Frontal cortex (tissue), 3 donors: ENCODE measurements at regions not wholly inside any gene's neighbourhood (a gene's known extent, or its start where the extent isn't known, plus 50 kb on each side); places are given as distances from the start of the nearest gene placed in this dataset.

ENCODE experiments used
- DNase-seq, 2 donors: peaks; one replicate each; pipeline ENCODE4 v3.0.0; 2012; ENCODE audit warnings: low spot score in 2 of 2
- FAIRE-seq: peaks from 2 replicates; lab custom pipeline; 2012; peaks lifted over from hg19 to GRCh38; lab: Jason Lieb, UNC
- donor health status: control.
- donor health status: control.
- donor health status: control.

DNA sequence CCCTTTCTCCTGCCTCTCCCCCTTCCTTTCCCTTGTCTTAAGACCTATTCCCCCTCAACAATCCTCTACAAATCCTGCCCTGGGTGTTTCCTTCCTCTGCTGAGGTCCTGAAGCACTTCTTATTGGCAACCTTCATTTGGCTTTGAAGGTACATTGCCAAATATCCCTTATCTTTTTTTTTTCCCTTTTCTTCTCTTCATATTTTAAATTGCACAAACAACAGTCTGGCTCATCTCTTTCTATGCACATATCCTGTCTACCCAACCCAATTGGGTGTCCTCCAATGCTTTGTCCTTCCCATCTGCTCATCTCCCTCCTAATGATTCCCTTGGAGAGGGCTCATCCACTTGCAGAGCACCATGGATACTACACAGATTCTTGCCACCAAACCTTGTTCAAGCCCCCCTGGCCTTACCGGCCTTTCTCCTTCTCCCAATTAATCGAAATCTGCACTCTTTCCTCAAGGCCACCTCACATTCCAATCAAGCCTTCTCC lies 537.9 kb upstream of the JARID2 start:
- DNase-seq (no peak), FAIRE-seq (no peak)

DNA sequence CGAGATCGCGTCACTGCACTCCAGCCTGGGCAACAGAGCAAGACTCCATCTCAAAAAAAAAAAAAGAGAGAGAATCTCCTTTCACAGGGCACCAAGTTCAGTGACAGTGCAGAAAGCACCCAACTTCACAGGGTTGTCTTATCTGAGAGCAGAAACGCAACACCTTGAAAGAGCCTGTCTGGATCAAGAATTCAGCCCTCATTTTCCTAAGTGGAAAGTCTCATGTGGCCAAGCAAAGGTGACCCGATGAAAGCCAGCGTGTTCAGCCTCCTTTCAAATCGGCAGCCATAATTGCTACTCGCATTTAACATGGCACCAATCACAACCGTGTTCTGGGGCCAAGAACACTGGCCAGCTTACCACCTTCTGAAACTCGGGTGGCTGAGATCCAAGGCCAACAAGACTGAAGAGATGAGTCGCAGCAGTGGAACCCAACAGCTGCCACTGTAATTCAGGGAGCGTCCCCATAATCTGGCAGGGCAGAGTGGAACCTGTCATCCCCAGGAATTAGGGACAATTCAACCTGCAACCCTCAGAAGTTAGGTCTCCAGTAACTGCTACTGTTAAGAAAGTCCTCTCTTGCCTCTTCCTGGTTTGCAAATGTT lies 536.7 kb upstream of the JARID2 start:
- FAIRE-seq (no peak), DNase-seq (no peak)

DNA sequence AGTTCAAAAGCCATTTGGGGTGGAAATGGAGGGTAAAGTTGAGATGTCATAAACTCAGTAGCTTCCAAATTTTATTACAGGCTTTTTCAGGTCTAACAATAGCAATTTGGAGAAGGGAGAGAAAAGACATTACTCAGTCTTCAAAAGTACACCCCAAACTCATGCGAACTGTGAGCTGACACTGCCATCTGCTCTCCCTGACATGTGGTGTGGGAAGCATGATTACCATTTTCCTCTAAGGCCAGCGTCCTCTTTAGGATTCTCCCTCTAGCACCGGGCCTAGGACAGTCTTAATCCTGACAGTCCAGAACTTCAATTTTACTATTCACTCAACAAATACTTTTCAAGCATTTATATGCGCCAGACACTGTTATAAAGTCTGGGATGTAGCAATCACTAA lies 536.0 kb upstream of the JARID2 start:
- FAIRE-seq, result no peak

DNA sequence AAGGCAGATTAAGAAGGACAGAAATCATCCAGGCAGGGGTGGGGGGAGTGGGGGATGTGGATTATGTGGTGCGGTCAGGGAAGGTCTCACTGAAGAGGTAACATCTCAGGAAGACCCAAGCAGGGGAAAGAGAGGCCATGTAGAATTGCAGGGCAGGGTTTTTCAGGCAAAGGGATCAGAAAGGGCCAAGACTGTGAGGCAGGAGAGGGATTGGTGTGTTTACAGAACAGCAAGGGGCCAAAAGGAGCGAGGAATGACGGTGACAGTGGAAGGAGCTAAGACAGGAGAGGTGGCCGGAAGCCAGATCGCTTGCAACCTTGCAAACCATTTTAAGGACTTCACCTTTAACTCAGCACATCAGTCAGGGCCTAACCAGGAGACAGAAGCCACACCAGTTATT lies 535.4 kb upstream of the JARID2 start:
- FAIRE-seq (no peak), DNase-seq (no peak)

More for the DNA sequence above, 536.0 kb upstream of the JARID2 start:
- no peak for DNase-seq

DNA sequence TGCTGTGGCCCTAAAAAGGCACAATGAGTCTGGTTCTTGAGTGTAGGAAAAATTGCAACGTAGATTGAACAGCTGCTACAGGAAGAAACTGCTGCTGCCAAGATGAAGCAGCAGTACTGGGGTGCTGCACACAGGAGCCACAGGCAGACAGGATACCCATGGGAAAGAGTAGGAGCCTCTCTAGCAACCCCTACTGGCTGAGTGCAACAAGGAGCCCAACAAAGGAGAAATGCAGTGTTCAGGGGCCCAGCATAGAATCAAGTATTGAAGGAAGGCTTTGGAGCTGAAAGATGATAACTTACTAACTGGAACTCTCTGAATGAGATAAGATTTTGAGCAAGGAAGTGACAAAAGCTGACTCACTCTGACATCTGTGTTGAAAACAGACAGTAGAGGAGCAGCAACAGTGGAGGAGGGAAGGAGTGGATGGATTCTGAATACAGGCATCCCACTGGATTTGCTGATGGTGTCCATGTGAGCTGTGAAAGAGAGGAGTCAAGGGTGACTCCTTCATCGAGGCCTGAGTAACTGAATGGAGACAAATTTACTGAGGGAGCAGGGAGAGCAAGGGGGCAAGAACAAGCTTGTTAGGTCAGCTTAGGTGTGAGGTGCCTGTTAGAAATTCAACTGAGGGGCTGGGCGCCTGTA lies 534.7 kb upstream of the JARID2 start:
- FAIRE-seq (no peak), DNase-seq (no peak)

DNA sequence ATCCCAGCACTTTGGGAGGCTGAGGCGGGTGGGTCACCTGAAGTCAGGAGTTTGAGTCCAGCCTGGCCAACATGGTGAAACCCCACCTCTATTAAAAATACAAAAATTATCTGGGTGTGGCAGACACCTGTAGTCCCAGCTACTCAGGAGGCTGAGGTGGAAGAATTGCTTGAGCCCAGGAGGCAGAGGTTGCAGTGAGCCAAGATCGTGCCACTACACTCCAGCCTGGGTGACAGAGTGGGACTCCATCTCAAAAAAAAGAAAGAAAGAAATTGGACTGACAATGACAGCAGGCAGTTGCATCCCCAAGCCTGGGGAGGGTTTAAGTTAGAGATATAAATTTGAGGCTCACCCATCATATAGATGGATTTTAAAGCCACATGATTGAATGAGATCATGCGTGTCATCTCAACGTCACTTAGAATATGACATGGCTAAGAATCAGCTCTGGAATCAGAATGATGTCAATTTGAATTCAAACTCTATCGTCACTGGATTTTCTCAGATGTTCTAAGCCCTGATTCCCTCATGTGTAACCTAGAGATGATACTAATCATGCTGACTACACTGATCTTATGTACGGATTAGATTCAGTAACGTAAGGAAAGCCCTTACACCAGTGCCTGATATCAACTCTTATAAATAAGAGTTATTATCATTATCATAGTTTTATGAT lies 534.0 kb upstream of the JARID2 start:
- no peak for DNase-seq
- no peak for FAIRE-seq

DNA sequence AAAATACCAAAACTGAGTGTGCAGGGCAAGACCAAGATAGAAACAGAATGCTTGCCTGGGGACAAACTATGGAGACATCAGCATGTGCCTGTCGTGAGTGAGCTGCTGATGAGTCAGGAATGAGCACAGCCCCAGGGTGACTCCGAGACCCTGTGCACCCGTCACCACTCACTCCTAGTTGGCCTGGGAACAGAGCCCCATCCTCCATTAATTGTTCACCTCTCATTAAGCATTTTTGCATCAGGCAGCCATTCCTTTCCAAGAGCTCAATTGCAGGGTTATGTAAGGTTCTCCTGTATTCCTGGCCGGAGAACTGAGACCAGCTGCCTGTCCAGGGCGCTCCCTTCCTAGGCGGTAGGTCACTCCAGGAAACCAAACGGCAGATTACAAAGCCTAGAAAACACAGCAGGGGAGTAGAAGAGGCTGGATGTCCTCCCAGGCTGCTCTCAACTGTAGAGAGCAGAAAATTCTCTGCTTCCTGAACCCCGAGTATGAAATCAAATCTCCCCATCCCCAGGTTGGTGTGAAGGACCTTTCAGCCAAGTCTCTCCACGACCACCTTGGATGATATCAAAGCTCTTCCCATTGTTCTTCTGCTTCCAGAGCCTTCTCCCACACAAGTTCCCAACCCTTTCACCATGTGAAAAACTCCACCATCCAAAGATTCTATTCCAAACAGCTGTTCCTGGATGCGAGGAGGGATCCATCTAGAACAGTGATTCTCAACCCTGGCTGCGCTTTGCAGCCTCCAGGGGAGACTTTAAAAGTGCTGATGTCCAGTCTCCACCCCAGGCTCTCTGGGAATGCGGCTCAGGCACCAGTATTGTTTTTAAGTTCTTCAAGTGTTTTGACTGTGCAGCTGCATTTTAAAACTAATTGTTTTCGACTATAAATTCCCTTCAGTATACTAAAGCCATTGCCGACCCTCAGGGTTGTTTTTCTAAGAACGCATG lies 532.6 kb upstream of the JARID2 start:
- no peak for FAIRE-seq
- DNase-seq, result peak in 1 of 2 donors; percentile 33

DNA sequence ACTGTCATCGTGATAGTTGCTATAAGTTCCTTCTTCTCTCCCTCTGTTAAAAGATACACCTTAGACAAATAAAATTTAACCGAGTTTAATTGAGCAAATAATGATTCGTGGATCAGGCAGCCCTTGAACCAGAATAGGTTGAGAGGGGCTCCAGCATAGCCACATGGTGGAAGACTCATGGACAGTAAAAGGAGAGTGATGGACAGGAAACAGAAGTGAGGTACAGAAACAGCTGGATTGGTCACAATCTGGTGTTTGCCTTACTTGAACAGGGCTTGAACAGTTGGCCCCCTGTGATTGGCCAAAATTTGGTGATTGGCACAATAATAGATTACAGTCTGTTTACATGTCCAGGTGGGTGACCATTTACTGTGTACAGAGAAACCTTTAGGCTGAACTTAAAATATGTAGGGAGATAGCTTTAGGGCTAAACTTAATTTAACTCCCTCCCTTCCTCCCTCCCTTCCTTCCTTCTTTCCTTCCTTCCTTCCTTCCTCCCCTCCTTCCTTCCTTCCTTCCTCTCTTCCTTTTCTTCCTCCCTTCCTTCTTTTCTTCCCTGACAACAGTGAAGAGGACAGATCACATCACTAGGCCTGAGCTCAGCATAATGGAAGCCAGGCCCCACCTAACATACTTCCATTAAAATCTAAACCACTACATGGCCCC lies 531.8 kb upstream of the JARID2 start:
- DNase-seq (no peak), FAIRE-seq (no peak)

DNA sequence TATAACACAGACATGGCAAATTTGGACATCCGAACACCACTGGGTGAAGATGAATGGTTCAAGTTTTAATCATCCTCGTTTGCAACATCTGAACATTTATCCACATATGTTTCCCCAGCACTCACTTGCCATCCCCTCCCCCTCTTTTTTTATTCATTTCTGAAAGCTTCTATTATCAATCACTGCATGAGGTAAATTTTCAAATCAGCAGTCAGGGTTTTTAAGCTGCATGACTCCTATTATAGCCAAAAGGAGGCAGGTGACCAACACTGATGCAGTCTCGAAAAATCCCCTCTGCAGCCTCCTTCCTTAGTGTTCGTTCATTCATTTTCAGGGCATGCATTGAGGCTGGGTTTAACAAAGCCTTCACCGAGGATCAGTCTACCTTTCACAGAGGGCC lies 530.8 kb upstream of the JARID2 start:
- FAIRE-seq, result no peak

DNA sequence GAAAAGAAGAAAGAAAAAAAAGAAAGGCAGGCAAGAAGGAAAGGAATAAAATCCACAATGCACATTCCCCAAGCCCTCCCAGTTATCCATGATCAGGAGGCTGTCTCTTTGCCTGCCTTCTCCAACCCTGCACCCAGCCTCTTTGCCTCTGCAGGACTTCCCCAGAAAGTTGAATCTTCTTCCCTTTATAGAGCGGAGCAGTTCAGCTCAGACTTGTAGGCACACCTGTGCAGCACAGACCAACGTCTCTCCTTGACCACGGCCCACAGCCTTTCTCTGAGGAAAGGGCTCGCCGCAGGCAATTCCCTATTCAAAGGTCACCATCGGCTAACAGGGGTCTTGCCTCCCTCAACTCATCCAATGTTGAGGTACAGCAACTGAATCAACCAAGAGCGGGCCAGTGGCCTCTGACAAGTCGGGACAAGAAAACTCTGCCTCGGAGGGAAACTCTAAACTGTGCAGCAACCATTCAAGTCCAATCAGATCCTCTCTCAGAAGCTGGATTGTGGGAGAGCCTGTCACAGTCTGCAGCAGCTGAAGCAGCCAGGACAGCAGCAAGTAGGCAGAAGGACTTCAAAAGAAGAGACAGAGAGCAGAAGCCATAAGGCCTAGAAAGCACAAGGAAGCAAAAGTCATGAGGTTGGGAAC lies 529.2 kb upstream of the JARID2 start:
- FAIRE-seq (no peak), DNase-seq (no peak)

More for the DNA sequence above, 530.8 kb upstream of the JARID2 start:
- DNase-seq, result no peak

DNA sequence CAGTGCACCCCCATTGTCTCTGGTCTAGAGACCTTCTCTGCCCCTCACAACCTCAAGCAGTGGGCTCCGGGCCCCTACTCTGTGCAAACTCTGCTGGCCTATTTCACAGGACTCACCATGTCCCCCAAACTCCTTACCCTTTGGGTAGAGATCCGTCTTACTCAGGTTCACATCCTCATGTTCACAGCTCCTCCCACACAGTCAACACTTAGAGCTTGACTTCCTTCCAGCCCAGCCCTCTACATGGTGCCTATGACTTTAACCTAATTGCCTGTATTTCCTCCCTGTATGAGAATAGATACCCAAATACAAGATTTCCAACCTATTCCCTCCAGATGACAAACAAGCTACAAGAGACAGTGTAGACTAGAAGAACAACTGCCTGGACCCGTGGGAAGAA lies 528.6 kb upstream of the JARID2 start:
- FAIRE-seq (no peak), DNase-seq (no peak)

DNA sequence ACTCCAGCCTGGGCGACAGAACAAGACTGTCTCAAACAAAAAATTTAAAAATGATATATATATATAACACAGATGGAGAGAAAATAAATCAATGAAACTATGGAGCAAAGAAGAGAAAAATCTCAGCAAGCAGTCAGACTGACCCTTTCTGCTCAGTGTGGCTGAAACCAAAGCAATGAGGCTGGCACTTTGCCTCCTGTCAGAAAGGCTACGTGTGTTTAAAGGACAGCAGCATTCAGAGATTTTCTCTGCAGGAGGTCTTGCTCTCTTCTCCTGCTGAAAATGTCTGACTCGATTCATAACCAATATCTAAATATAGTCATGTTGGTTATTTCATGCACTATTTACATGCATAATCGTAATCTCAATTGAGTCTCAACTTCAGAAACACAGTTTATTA lies 527.0 kb upstream of the JARID2 start:
- FAIRE-seq (no peak), DNase-seq (no peak)

DNA sequence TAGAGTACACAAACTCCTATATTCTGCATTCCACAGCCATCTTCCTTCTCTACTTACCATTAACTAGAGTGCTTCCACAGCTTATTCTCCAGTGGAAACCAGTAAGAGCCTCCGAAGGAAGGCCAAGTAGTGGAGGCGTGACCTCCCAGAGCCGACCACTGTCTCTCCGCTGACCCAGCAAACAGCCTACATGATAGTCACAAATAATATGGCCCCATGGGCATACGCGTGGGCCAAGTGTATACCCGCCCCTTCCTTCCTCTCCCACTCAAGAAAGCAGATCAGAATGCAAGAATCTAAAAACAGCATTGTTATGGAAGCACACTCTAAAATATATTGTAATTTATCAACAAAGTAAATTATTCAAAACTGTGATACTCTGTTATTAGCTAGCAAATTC lies 526.6 kb upstream of the JARID2 start:
- DNase-seq (no peak), FAIRE-seq (no peak)

DNA sequence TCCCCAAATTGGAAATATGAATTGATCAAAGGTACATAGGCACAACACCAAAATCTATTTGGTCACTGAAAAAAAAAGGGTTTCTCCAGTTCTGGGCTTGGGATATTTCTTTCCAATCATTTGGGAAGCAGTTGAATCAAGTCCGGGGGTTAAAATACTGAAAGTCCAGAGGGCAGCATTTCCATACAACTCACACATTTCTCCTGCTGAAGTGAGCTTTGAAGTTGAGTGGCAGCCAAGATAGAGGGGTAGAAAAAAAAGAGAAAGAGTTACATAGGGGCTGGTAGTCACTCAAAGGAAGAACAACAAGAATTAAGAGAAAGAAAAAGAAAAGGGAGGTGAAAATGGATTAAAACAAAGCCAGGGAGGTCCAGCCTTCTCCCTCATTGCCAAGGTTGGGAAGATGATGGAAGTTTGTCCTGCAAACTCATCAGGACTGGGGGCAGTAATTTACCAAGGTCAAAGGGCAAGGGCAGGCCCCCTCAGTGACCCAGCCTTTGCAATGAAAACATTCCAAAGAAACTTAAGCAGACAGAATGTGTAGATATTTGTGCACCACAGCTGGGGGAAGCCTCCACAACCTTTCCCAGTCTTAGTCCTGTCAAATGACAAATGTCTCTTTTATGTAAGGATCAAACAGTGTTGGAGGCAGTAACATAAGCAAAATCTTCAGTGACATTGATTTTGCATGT lies 525.3 kb upstream of the JARID2 start:
- FAIRE-seq, result no peak

DNA sequence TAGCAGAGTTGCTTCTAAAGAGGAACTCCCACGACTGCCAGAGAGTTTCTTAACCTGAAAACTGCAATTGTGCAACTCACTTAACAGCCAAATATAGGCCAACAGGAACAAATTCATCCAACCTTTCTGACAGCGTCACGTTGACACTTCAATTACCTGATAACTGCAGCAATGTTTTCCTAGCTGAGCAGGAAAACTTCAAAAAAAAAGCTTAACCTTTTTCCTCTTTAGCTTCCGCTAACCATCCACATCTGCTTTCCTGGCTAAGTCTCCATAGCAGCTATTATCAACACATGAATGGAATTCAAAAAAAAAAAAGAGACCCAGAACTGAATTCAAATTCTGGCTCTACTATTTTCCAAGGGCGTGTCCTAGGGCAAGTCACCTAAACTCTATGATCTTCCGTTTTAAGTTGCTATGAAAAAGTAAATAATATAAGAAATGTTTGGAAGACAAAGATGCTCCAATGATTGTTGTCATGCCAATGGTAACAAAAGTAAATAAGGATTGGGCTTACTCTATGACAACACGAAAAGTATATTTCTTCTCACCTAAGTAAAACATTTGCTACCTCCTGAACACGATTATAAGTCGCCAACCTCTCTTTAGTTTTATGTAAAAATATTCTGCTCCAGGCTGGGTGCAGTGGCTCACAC lies 524.6 kb upstream of the JARID2 start:
- no peak for DNase-seq
- no peak for FAIRE-seq

More for the DNA sequence above, 525.3 kb upstream of the JARID2 start:
- DNase-seq, result no peak

DNA sequence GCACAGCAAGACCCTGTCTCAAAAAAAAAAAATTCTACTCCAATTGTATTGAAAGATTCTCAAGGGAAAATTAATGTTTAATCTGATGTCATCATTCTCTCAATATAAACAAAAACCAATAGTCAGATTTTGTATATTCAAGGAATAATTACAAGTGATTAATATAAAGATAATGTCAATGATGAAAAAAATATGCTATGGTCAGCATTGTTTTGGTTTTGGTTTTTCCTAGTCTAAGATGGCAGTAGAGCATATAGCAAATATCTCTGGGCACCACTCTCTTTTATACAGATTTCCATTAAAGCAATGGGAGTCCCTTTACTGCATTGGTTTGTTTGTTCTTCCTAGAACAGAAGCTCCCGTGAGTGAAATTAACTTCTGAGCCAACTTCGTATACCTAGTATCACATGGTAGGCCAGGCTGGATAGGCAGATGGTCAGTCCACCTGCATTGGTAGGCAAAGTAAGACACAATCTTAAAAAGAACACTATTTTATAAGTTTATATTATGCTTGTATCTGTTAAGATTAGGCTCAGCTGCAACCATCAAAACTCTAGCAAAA lies 523.8 kb upstream of the JARID2 start:
- no peak for DNase-seq
- FAIRE-seq, result no peak

DNA sequence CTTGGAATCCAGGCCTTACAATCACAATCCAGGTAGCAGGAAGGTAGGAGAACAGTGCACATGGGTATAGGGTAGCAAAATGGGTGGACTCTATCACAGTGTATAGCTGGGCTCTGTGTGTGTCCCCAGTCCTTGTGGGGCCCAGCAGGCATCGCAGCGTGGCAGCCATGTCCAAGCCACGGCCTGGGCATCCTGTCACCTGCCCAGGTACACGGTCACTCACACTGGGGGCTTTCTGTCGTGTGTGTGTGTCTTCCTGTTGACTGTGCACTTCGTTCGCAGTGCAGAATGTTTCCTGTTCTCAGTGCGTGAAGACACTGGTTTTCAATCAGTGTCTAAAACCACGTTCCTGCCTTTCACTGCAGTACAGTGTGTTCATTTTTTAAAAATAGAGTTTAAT lies 523.2 kb upstream of the JARID2 start:
- DNase-seq (no peak), FAIRE-seq (no peak)
